ENCODE measurements at regions not wholly inside any gene's neighbourhood (a gene's known extent, or its start where the extent isn't known, plus 50 kb on each side); places are given as distances from the start of the nearest gene placed in this dataset.

- no TSS peak for BruUV-seq (replicated peaks)
- no peak for TF ChIP-seq CTCF (IDR thresholded peaks at IDR 0.05; ENCODE audit: unreplicated experiment)
- intact Hi-C loops (cut with micrococcal nuclease), result loop anchor here (10.0 kb wide), 1 partner anchor 128 kb away; no protein-coding TSS in a partner anchor
- H3K4me3 Mint-ChIP-seq (ENCODE audit: unreplicated experiment), result no peak overlapping the region
- ChIA-PET CTCF (interaction anchor here (0.8 to 1.2 kb wide), 2 partner anchors 11 to 165 kb away, joined by 3 to 4 read pairs; no protein-coding TSS in a partner anchor), POLR2A (interaction anchor here (1.1 to 2.5 kb wide), 5 partner anchors 9 to 85 kb away, joined by 3 to 17 read pairs (median 5); no protein-coding TSS in a partner anchor)
- DNase-seq (ENCODE audit: unreplicated experiment), result no peak
- H3K36me3 Mint-ChIP-seq (ENCODE audit: insufficient read depth, unreplicated experiment), result peaks cover 6% of the 10 kb centered on the region
- no peak overlapping the region for H3K27ac Mint-ChIP-seq (ENCODE audit: low read depth, unreplicated experiment)
- no peaks in the 10 kb centered on the region for H3K27me3 Mint-ChIP-seq (ENCODE audit: insufficient read depth, unreplicated experiment)
- H3K9me3 Mint-ChIP-seq (ENCODE audit: unreplicated experiment), result no peaks in the 10 kb centered on the region
- peaks cover 22% of the 10 kb centered on the region for H3K4me1 Mint-ChIP-seq (ENCODE audit: insufficient read depth, unreplicated experiment)
Observed at GRCh38 chr21:38916214-38916964, 110.7 kb downstream of the ETS2 start.

GRCh38 chr21:38915546-38915945 lies 109.8 kb downstream of the ETS2 start:
- Mint-ChIP-seq H3K27me3 (ENCODE audit: insufficient read depth, unreplicated experiment) (no peaks in the 10 kb centered on the region), H3K36me3 (ENCODE audit: insufficient read depth, unreplicated experiment) (peaks cover 6% of the 10 kb centered on the region), H3K27ac (ENCODE audit: low read depth, unreplicated experiment) (no peak overlapping the region), H3K4me1 (ENCODE audit: insufficient read depth, unreplicated experiment) (peaks cover 13% of the 10 kb centered on the region), H3K4me3 (ENCODE audit: unreplicated experiment) (no peak overlapping the region), H3K9me3 (ENCODE audit: unreplicated experiment) (no peaks in the 10 kb centered on the region)
- intact Hi-C loops (cut with micrococcal nuclease), result loop anchor here (10.0 kb wide), 1 partner anchor 129 kb away; no protein-coding TSS in a partner anchor
- no peak for TF ChIP-seq CTCF (IDR thresholded peaks at IDR 0.05; ENCODE audit: unreplicated experiment)
- BruUV-seq (replicated peaks), result no TSS peak
- ChIA-PET CTCF (interaction anchor here (0.8 to 1.2 kb wide), 4 partner anchors 12 to 165 kb away, joined by 3 to 4 read pairs (median 3); no protein-coding TSS in a partner anchor), POLR2A (interaction anchor here (0.6 to 2.5 kb wide), 8 partner anchors 9 to 210 kb away, joined by 3 to 17 read pairs (median 4); no protein-coding TSS in a partner anchor)
- DNase-seq (ENCODE audit: unreplicated experiment), result no peak

- BruUV-seq (replicated peaks), result no TSS peak
- Mint-ChIP-seq H3K4me1 (ENCODE audit: insufficient read depth, unreplicated experiment) (peaks cover 9% of the 10 kb centered on the region), H3K36me3 (ENCODE audit: insufficient read depth, unreplicated experiment) (peaks cover 6% of the 10 kb centered on the region), H3K4me3 (ENCODE audit: unreplicated experiment) (no peak overlapping the region), H3K27ac (ENCODE audit: low read depth, unreplicated experiment) (no peak overlapping the region), H3K27me3 (ENCODE audit: insufficient read depth, unreplicated experiment) (no peaks in the 10 kb centered on the region), H3K9me3 (ENCODE audit: unreplicated experiment) (no peaks in the 10 kb centered on the region)
- no peak for DNase-seq (ENCODE audit: unreplicated experiment)
- intact Hi-C loops (cut with micrococcal nuclease), result loop anchor here (5.0 to 10.0 kb wide), 3 partner anchors 62 to 130 kb away; partner anchors contain the start of gene ETS2
- TF ChIP-seq CTCF (IDR thresholded peaks at IDR 0.05; ENCODE audit: unreplicated experiment), result no peak
- POLR2A ChIA-PET, result interaction anchor here (0.6 to 2.5 kb wide), 12 partner anchors 8 to 211 kb away, joined by 3 to 17 read pairs (median 4); no protein-coding TSS in a partner anchor
- CTCF ChIA-PET, result interaction anchor here (0.5 to 1.2 kb wide), 5 partner anchors 9 to 139 kb away, joined by 3 to 4 read pairs (median 3); no protein-coding TSS in a partner anchor
Observed at GRCh38 chr21:38914528-38915293, 109.0 kb downstream of the ETS2 start.
